CD4-positive, alpha-beta memory T cell (primary cell): ENCODE measurements at regions not wholly inside any gene's neighbourhood (a gene's known extent, or its start where the extent isn't known, plus 50 kb on each side); places are given as distances from the start of the nearest gene placed in this dataset.

ENCODE experiments used
- CTCF ChIA-PET: fragments of 350-600 bp; sonication (Branson Sonifier 250); formaldehyde crosslinking; loops from one replicate; lab custom pipeline; 2021; ENCODE audit warnings: inconsistent platforms; ENCODE audit not compliant: partially characterized antibody; lab: Charles Lee
- POLR2A ChIA-PET: fragments of 350-600 bp; sonication (Branson Sonifier 250); formaldehyde crosslinking; loops from one replicate; lab custom pipeline; 2021; ENCODE audit not compliant: partially characterized antibody; lab: Charles Lee
- DNase-seq, 5 donors: peaks; one replicate each; pipeline versions ENCODE4 v3.0.0 to v3.0.0-alpha.2; 2020 to 2022; ENCODE audit warnings: mixed read lengths in 1 of 5
- H3K27ac ChIP-seq: one replicate; pipeline ENCODE4 v1.7.0; 2013; ENCODE audit warnings: low read depth, low read length
- H3K27me3 ChIP-seq: 2 replicates; pipeline ENCODE4 v1.7.0; 2013; ENCODE audit warnings: mild to moderate bottlenecking, low read length, moderate library complexity; ENCODE audit not compliant: insufficient read depth
- H3K36me3 ChIP-seq: 2 replicates; pipeline ENCODE4 v1.7.0; 2013; ENCODE audit warnings: mild to moderate bottlenecking, low read length, moderate library complexity; ENCODE audit not compliant: insufficient read depth
- H3K4me1 ChIP-seq: 2 replicates; pipeline ENCODE4 v1.7.0; 2013; ENCODE audit warnings: mild to moderate bottlenecking, low read length, moderate library complexity; ENCODE audit not compliant: insufficient read depth
- H3K4me3 ChIP-seq, 2 donors: one replicate each; pipeline ENCODE4 v1.7.0; 2013; ENCODE audit warnings: low read length in 2 of 2, mild to moderate bottlenecking in 1 of 2
- H3K9me3 ChIP-seq, 2 donors: one replicate each; pipeline ENCODE4 v1.7.0; 2013; ENCODE audit warnings: low read length in 2 of 2, control low read depth in 1 of 2; ENCODE audit not compliant: control insufficient read depth in 1 of 2
- H3K27ac Mint-ChIP-seq, 7 donors: one replicate each; pipeline ENCODE4 v1.8.0; 2020 to 2021; ENCODE audit warnings: mixed read lengths in 7 of 7, mild to moderate bottlenecking in 6 of 7, inconsistent platforms in 3 of 7, moderate library complexity in 3 of 7
- H3K27me3 Mint-ChIP-seq, 2 donors: one replicate each; pipeline ENCODE4 v1.8.0; 2020 to 2021; ENCODE audit warnings: mixed read lengths in 2 of 2
- H3K36me3 Mint-ChIP-seq, 2 donors: one replicate each; pipeline ENCODE4 v1.8.0; 2020 to 2021; ENCODE audit warnings: mixed read lengths in 2 of 2, inconsistent platforms in 1 of 2, mild to moderate bottlenecking in 1 of 2
- H3K4me1 Mint-ChIP-seq, 4 donors: one replicate each; pipeline ENCODE4 v1.8.0; 2020 to 2021; ENCODE audit warnings: mixed read lengths in 4 of 4, mild to moderate bottlenecking in 1 of 4
- H3K4me3 Mint-ChIP-seq, 8 donors: one replicate each; pipeline ENCODE4 v1.8.0; 2020 to 2021; ENCODE audit warnings: mixed read lengths in 8 of 8, mild to moderate bottlenecking in 7 of 8, moderate library complexity in 6 of 8, inconsistent platforms in 3 of 8
- H3K9me3 Mint-ChIP-seq, 8 donors: one replicate each; pipeline ENCODE4 v1.8.0; 2020 to 2021; ENCODE audit warnings: mixed read lengths in 8 of 8, mild to moderate bottlenecking in 5 of 8, inconsistent platforms in 3 of 8, moderate library complexity in 1 of 8
- intact Hi-C: fragments of 100-400 bp; cut with micrococcal nuclease; formaldehyde crosslinking; loops from one replicate; pipeline ENCODE4 v1.15.1; 2023

GRCh38 chr2:42855221-42855970 lies 63.0 kb upstream of the HAAO start:
- H3K9me3 Mint-ChIP-seq = peaks cover 0 to 13% (median 6%) of the 10 kb centered on the region in 8 donors
- Histone ChIP-seq H3K27ac (no peak overlapping the region), H3K36me3 (no peaks in the 10 kb centered on the region), H3K9me3 (no peaks in the 10 kb centered on the region), H3K4me3 (no peak overlapping the region), H3K4me1 (no peaks in the 10 kb centered on the region), H3K27me3 (no peaks in the 10 kb centered on the region)
- intact Hi-C loops = no loop called here
- H3K27ac Mint-ChIP-seq = peak overlapping the region in 1 of 7 donors; percentile 55
- POLR2A ChIA-PET = no interaction called here
- CTCF ChIA-PET = no interaction called here
- no peaks in the 10 kb centered on the region for H3K4me1 Mint-ChIP-seq
- DNase-seq = no peak
- no peaks in the 10 kb centered on the region for H3K36me3 Mint-ChIP-seq
- H3K4me3 Mint-ChIP-seq = no peak overlapping the region
- H3K27me3 Mint-ChIP-seq = no peaks in the 10 kb centered on the region

GRCh38 chr2:42854207-42854818 lies 61.9 kb upstream of the HAAO start:
- no peak for DNase-seq
- H3K27me3 Mint-ChIP-seq = no peaks in the 10 kb centered on the region
- no peaks in the 10 kb centered on the region for H3K4me1 Mint-ChIP-seq
- Histone ChIP-seq H3K9me3 (no peaks in the 10 kb centered on the region), H3K27me3 (no peaks in the 10 kb centered on the region), H3K36me3 (no peaks in the 10 kb centered on the region), H3K27ac (no peak overlapping the region), H3K4me3 (no peak overlapping the region), H3K4me1 (no peaks in the 10 kb centered on the region)
- peaks cover 0 to 13% (median 6%) of the 10 kb centered on the region in 8 donors for H3K9me3 Mint-ChIP-seq
- H3K4me3 Mint-ChIP-seq = no peak overlapping the region
- intact Hi-C loops = no loop called here
- no peaks in the 10 kb centered on the region for H3K36me3 Mint-ChIP-seq
- no peak overlapping the region for H3K27ac Mint-ChIP-seq
- ChIA-PET POLR2A (no interaction called here), CTCF (no interaction called here)

GRCh38 chr2:42853549-42854206 lies 61.3 kb upstream of the HAAO start:
- DNase-seq = no peak
- Mint-ChIP-seq H3K27me3 (no peaks in the 10 kb centered on the region), H3K27ac (peak overlapping the region in 1 of 7 donors; percentile 25), H3K9me3 (peaks cover 0 to 9% (median 3%) of the 10 kb centered on the region in 8 donors), H3K4me3 (no peak overlapping the region), H3K36me3 (no peaks in the 10 kb centered on the region), H3K4me1 (no peaks in the 10 kb centered on the region)
- no peak overlapping the region for H3K27ac ChIP-seq
- no peaks in the 10 kb centered on the region for H3K9me3 ChIP-seq
- H3K4me3 ChIP-seq = no peak overlapping the region
- H3K27me3 ChIP-seq = no peaks in the 10 kb centered on the region
- CTCF ChIA-PET = no interaction called here
- intact Hi-C loops = no loop called here
- H3K4me1 ChIP-seq = no peaks in the 10 kb centered on the region
- no peaks in the 10 kb centered on the region for H3K36me3 ChIP-seq
- POLR2A ChIA-PET = no interaction called here

- no peaks in the 10 kb centered on the region for H3K27me3 ChIP-seq
- no peak overlapping the region for H3K27ac Mint-ChIP-seq
- H3K4me3 Mint-ChIP-seq = no peak overlapping the region
- no peaks in the 10 kb centered on the region for H3K9me3 ChIP-seq
- H3K36me3 ChIP-seq = no peaks in the 10 kb centered on the region
- no peaks in the 10 kb centered on the region for H3K27me3 Mint-ChIP-seq
- H3K27ac ChIP-seq = no peak overlapping the region
- ChIA-PET CTCF (no interaction called here), POLR2A (no interaction called here)
- peaks cover 0 to under 1% (median 0%) of the 10 kb centered on the region in 8 donors for H3K9me3 Mint-ChIP-seq
- no peak for DNase-seq
- intact Hi-C loops = no loop called here
- no peaks in the 10 kb centered on the region for H3K36me3 Mint-ChIP-seq
- no peak overlapping the region for H3K4me3 ChIP-seq
- H3K4me1 Mint-ChIP-seq = no peaks in the 10 kb centered on the region
- H3K4me1 ChIP-seq = no peaks in the 10 kb centered on the region
These were observed 60.4 kb upstream of the HAAO start for GRCh38 chr2:42852798-42853197.

GRCh38 chr2:42851740-42852250 lies 59.4 kb upstream of the HAAO start:
- Histone ChIP-seq H3K27ac (no peak overlapping the region), H3K4me3 (no peak overlapping the region), H3K4me1 (no peaks in the 10 kb centered on the region), H3K36me3 (no peaks in the 10 kb centered on the region), H3K9me3 (no peaks in the 10 kb centered on the region), H3K27me3 (no peaks in the 10 kb centered on the region)
- intact Hi-C loops = no loop called here
- no peak overlapping the region for H3K27ac Mint-ChIP-seq
- H3K27me3 Mint-ChIP-seq = no peaks in the 10 kb centered on the region
- ChIA-PET CTCF (interaction anchor here (1.8 kb wide), 1 partner anchor 8 kb away, joined by 5 read pairs; no protein-coding TSS in a partner anchor), POLR2A (no interaction called here)
- H3K4me1 Mint-ChIP-seq = no peaks in the 10 kb centered on the region
- DNase-seq = no peak
- H3K36me3 Mint-ChIP-seq = no peaks in the 10 kb centered on the region
- no peaks in the 10 kb centered on the region for H3K9me3 Mint-ChIP-seq
- H3K4me3 Mint-ChIP-seq = no peak overlapping the region

- DNase-seq = no peak
- no peaks in the 10 kb centered on the region for H3K9me3 Mint-ChIP-seq
- H3K27ac Mint-ChIP-seq = no peak overlapping the region
- no peaks in the 10 kb centered on the region for H3K27me3 ChIP-seq
- no peaks in the 10 kb centered on the region for H3K4me1 Mint-ChIP-seq
- no peaks in the 10 kb centered on the region for H3K9me3 ChIP-seq
- intact Hi-C loops = no loop called here
- no peaks in the 10 kb centered on the region for H3K36me3 ChIP-seq
- ChIA-PET POLR2A (no interaction called here), CTCF (interaction anchor here (1.8 to 2.1 kb wide), 2 partner anchors 9 to 23 kb away, joined by 5 to 6 read pairs; no protein-coding TSS in a partner anchor)
- no peaks in the 10 kb centered on the region for H3K27me3 Mint-ChIP-seq
- H3K27ac ChIP-seq = no peak overlapping the region
- H3K36me3 Mint-ChIP-seq = no peaks in the 10 kb centered on the region
- peak overlapping the region in 1 of 8 donors; percentile 8 for H3K4me3 Mint-ChIP-seq
- H3K4me1 ChIP-seq = no peaks in the 10 kb centered on the region
- no peak overlapping the region for H3K4me3 ChIP-seq
These were observed 58.8 kb upstream of the HAAO start for GRCh38 chr2:42851186-42851585.
